Lung (tissue), 11 donors: ENCODE measurements at regions not wholly inside any gene's neighbourhood (a gene's known extent, or its start where the extent isn't known, plus 50 kb on each side); places are given as distances from the start of the nearest gene placed in this dataset.

Experiments used
- ATAC-seq: fragments of 200-7000 bp; cut with Tn5 transposase; one replicate; pipeline ENCODE4 v1.9.1; 2020; ENCODE audit warnings: moderate number of reproducible peaks; ENCODE audit not compliant: insufficient read depth, low FRiP score
- DNase-seq, 3 donors: peaks; one replicate each; pipeline ENCODE4 v3.0.0-alpha.2; 2013 to 2017
- H3K27ac ChIP-seq, 2 donors: one replicate each; pipeline ENCODE4 v1.5.1; 2013; ENCODE audit warnings: mild to moderate bottlenecking in 2 of 2, moderate library complexity in 2 of 2, control low read depth in 1 of 2, inconsistent platforms in 1 of 2, low read depth in 1 of 2, low read length in 1 of 2
- H3K27me3 ChIP-seq, 3 donors: one replicate each; pipeline ENCODE4 v1.5.1; 2013; ENCODE audit warnings: low read length in 2 of 3; ENCODE audit not compliant: control insufficient read depth in 3 of 3, insufficient read depth in 3 of 3
- H3K36me3 ChIP-seq, 4 donors: one replicate each; pipeline ENCODE4 v1.5.1; 2013; ENCODE audit warnings: low read length in 4 of 4, mild to moderate bottlenecking in 1 of 4, moderate library complexity in 1 of 4; ENCODE audit not compliant: control insufficient read depth in 4 of 4, insufficient read depth in 4 of 4
- H3K4me1 ChIP-seq, 5 donors: one replicate each; pipeline ENCODE4 v1.5.1; 2013; ENCODE audit warnings: low read length in 5 of 5, mild to moderate bottlenecking in 2 of 5, moderate library complexity in 1 of 5; ENCODE audit not compliant: control insufficient read depth in 5 of 5, insufficient read depth in 5 of 5
- H3K4me3 ChIP-seq: one replicate; pipeline ENCODE4 v1.5.1; 2013; ENCODE audit warnings: mild to moderate bottlenecking, control low read depth, moderate library complexity
- H3K9ac ChIP-seq, 2 donors: one replicate each; pipeline ENCODE4 v1.5.1; 2013; ENCODE audit warnings: low read length in 2 of 2, control low read depth in 1 of 2; ENCODE audit not compliant: insufficient read depth in 1 of 2
- H3K9me3 ChIP-seq, 4 donors: one replicate each; pipeline ENCODE4 v1.5.1; 2013; ENCODE audit warnings: low read length in 3 of 4, mild to moderate bottlenecking in 1 of 4, moderate library complexity in 1 of 4; ENCODE audit not compliant: control insufficient read depth in 4 of 4, insufficient read depth in 3 of 4
- CTCF ChIP-seq: IDR thresholded peaks from 2 replicates; pipeline ENCODE4 v1.5.1; 2012; ENCODE audit warnings: mild to moderate bottlenecking; ENCODE audit errors: control extremely low read depth, extremely low read depth
- WGBS, 2 donors: extraction: QIAGEN DNeasy Blood & Tissue Kit; methylation state at CpG; one replicate each; pipeline ENCODE4 v1.1.7; 2013; 5-methylcytosine and 5-hydroxymethylcytosine counted together
- donor health status: control.
- donor health status: control.
- donor health status: Bipolar disorder and iron deficiency.
- donor health status: healthy.
- donor health status: DM: yes; HTN: yes; CAD: no.

- H3K9me3 ChIP-seq = no peaks in the 10 kb centered on the region
- H3K27ac ChIP-seq = no peak overlapping the region
- no peaks in the 10 kb centered on the region for H3K36me3 ChIP-seq
- no peak for ATAC-seq
- no peak overlapping the region for H3K9ac ChIP-seq
- DNase-seq = no peak
- TF ChIP-seq CTCF = no peak
- no peaks in the 10 kb centered on the region for H3K27me3 ChIP-seq
- H3K4me3 ChIP-seq = no peak overlapping the region
- no peaks in the 10 kb centered on the region for H3K4me1 ChIP-seq
- 90 to 92% methylated on average over 10 of the region's 10 CpGs for WGBS, 2 donors
Observed at GRCh38 chr7:106978425-106979420, 65.8 kb upstream of the PRKAR2B start.

DNA sequence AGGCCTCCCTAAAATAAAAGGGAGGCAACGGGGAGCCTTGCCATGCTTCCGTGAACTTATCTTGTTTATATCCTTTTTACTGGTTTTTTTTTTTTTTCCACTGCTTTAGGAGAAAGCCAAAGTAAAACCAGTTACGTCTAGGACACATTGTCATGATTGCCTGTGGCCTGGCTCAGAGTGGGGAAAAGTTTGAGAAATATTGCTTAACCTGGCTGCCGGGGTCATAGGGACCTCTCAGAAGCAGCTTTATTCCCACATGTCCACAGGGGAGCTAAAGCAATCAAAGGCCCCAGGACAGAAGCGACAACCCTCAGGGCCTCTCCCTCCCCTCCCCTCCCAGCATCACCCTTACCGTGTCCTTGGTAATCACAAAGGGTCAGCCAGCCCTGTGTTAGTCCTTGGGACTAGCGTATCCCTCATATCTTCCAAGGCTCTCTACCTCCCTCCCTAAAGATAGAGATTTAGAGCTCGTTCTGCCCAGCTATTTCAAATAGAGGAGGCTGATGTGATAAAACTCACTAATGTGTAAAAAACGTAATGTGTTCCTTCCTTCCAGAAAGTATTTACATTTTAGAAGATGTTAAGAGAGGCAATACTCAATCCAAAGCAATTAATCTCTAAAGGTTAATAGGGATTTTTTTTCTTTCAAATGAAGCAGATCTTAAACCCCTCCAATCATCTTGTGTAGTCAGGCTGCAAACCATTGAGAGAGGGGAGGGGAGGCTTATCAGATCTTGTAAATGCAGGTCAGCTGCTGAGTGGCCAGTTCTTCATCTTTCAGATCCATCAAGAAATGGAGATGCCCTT lies 64.8 kb upstream of the PRKAR2B start:
- Histone ChIP-seq H3K27ac (no peak overlapping the region), H3K4me1 (no peaks in the 10 kb centered on the region), H3K9ac (no peak overlapping the region), H3K27me3 (no peaks in the 10 kb centered on the region), H3K4me3 (no peak overlapping the region), H3K9me3 (no peaks in the 10 kb centered on the region), H3K36me3 (no peaks in the 10 kb centered on the region)
- DNase-seq = no peak
- 76 to 80% methylated on average over 9 of the region's 9 CpGs for WGBS, 2 donors
- no peak for ATAC-seq
- no peak for TF ChIP-seq CTCF

DNA sequence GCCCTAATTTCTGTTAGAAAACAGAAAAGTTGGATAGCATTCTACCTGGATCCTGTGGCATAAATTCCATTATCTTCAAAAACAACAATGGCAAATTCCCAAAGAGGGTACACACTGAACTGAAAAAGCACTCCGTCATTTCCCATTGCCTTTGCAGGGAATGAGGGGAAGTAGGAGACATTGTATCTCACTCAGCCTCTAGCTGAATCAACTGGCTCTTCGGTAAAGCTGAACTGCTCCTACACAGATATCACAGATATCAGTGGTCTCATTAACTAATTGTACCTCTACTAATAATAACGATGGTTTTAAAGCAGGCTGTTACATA lies 64.2 kb upstream of the PRKAR2B start:
- no peaks in the 10 kb centered on the region for H3K27me3 ChIP-seq

More for the DNA sequence above, 64.2 kb upstream of the PRKAR2B start:
- 87 to 98% methylated on average over 3 of the region's 3 CpGs for WGBS, 2 donors
- ATAC-seq (no peak), DNase-seq (no peak)
- H3K4me3 ChIP-seq = no peak overlapping the region
- H3K9ac ChIP-seq = no peak overlapping the region
- no peaks in the 10 kb centered on the region for H3K9me3 ChIP-seq
- H3K27ac ChIP-seq = no peak overlapping the region
- H3K36me3 ChIP-seq = no peaks in the 10 kb centered on the region
- H3K4me1 ChIP-seq = no peaks in the 10 kb centered on the region
- TF ChIP-seq CTCF = no peak
